Panc1 (cell line): ENCODE measurements at regions not wholly inside any gene's neighbourhood (a gene's known extent, or its start where the extent isn't known, plus 50 kb on each side); places are given as distances from the start of the nearest gene placed in this dataset.

Experiments used
- ATAC-seq: fragments of 200-7000 bp; cut with Tn5 transposase; 2 replicates; pipeline ENCODE4 v1.9.1; 2020; ENCODE audit warnings: mild to moderate bottlenecking, moderate library complexity
- BruUV-seq: library from RNA; stranded (reverse); fragments of 400-500 nt; replicated peaks from 2 replicates; lab custom pipeline; 2021; lab: Mats Ljungman, UMichigan
- CTCF ChIA-PET: fragments of 300-600 bp; sonication (Branson Sonifier 250); formaldehyde crosslinking; loops from one replicate; lab custom pipeline; 2022; ENCODE audit warnings: antibody characterized with exemption; lab: Charles Lee
- POLR2A ChIA-PET: fragments of 300-600 bp; sonication (Branson Sonifier 250); formaldehyde crosslinking; loops from one replicate; lab custom pipeline; 2022; ENCODE audit warnings: antibody characterized with exemption; lab: Charles Lee
- DNase-seq: peaks from one replicate; pipeline ENCODE4 v3.0.0-alpha.2; 2010; ENCODE audit warnings: low read depth, low spot score
- H3K27ac ChIP-seq: 2 replicates; pipeline ENCODE4 v1.5.1; 2011; ENCODE audit warnings: mild to moderate bottlenecking, low read length, inconsistent platforms
- H3K27me3 ChIP-seq: fragments of 200-500 bp; sonication (Bioruptor generic); 2 replicates; pipeline ENCODE4 v1.6.0; 2014; ENCODE audit warnings: low read length, inconsistent platforms; ENCODE audit not compliant: control insufficient read depth, insufficient read depth
- H3K36me3 ChIP-seq: fragments of 200-500 bp; sonication (Bioruptor generic); 2 replicates; pipeline ENCODE4 v1.5.1; 2014; ENCODE audit warnings: inconsistent platforms, mild to moderate bottlenecking, low read length, moderate library complexity; ENCODE audit not compliant: control insufficient read depth, insufficient read depth
- H3K4me1 ChIP-seq: 2 replicates; pipeline ENCODE4 v1.5.1; 2011; ENCODE audit warnings: inconsistent platforms, mild to moderate bottlenecking, low read length, moderate library complexity; ENCODE audit not compliant: control insufficient read depth, insufficient read depth
- H3K4me3 ChIP-seq, 2 experiments: 2 replicates each; pipeline ENCODE4 v1.5.1; 2011 to 2012; ENCODE audit warnings: low read depth in 2 of 2, low read length in 2 of 2, mild to moderate bottlenecking in 2 of 2, inconsistent platforms in 1 of 2, moderate library complexity in 1 of 2
- H3K9me3 ChIP-seq: fragments of 200-500 bp; sonication (Bioruptor generic); 2 replicates; pipeline ENCODE4 v1.5.1; 2014; ENCODE audit warnings: low read depth, mild to moderate bottlenecking, inconsistent platforms, low read length, moderate library complexity; ENCODE audit not compliant: control insufficient read depth, insufficient read depth
- POLR2AphosphoS5 ChIP-seq: IDR thresholded peaks from 2 replicates; pipeline ENCODE4 v1.6.1; 2012; ENCODE audit warnings: mild to moderate bottlenecking, low read depth, low read length, moderate library complexity
- SIN3A ChIP-seq: IDR thresholded peaks from 2 replicates; pipeline ENCODE4 v1.6.1; 2012; ENCODE audit warnings: low read depth, mild to moderate bottlenecking, low read length, moderate library complexity, borderline replicate concordance; ENCODE audit not compliant: insufficient read depth
- TCF7L2 ChIP-seq: IDR thresholded peaks from 2 replicates; pipeline ENCODE4 v1.6.1; 2011; ENCODE audit warnings: mild to moderate bottlenecking, low read depth, low read length, inconsistent platforms
- in situ Hi-C: cut with HindIII; loops from 2 replicates; pipeline ENCODE4 v1.10.0; 2016; ENCODE audit warnings: low sequenced_read_pairs, low pct_unique_long_range_greater_than_20kb
- intact Hi-C: fragments of 100-400 bp; cut with micrococcal nuclease; formaldehyde crosslinking; loops from one replicate; pipeline ENCODE4 v1.10.0; 2022; ENCODE audit not compliant: unreplicated experiment
- TF ChIP-seq, protein P1 (sequence below): fragments of 450-650 bp; IDR thresholded peaks from 2 replicates; pipeline ENCODE4 v1.5.1; 2017; ENCODE audit warnings: mild to moderate bottlenecking
- TF ChIP-seq, protein P2 (sequence below), 2 experiments: IDR thresholded peaks; 2 replicates each; pipeline ENCODE4 v1.6.1; 2011 to 2012; ENCODE audit warnings: low read depth in 2 of 2, control low read depth in 1 of 2, low read length in 1 of 2, mild to moderate bottlenecking in 1 of 2, moderate library complexity in 1 of 2; ENCODE audit not compliant: insufficient read depth in 1 of 2

DNA sequence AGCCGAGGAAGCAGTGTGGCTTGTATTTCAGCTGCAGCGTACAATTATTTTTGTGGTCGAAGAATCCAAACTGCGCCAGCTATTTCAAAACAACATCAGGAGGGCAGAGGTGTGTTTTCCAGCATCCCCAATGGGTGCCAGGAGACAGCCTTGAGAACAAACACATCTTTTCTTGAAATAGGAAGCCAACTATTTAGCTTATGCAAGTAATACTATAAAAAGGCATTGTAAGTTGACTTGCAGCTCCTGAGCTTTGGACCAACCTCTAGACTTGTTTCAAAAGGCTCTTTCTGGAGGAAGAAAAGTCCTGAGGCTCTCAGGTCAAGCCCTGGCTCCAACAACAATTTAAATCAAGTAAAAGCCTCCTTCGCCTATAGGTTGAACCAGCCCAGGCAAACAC lies 86.6 kb upstream of the HNF1B start:
- ATAC-seq (no peak), DNase-seq (no peak)
- no peak overlapping the region for H3K4me3 ChIP-seq
- no peaks in the 10 kb centered on the region for H3K9me3 ChIP-seq
- no peaks in the 10 kb centered on the region for H3K27me3 ChIP-seq
- no peaks in the 10 kb centered on the region for H3K4me1 ChIP-seq
- ChIA-PET POLR2A (no interaction called here), CTCF (no interaction called here)
- no peak overlapping the region for H3K27ac ChIP-seq
- TF ChIP-seq, protein P1, sequence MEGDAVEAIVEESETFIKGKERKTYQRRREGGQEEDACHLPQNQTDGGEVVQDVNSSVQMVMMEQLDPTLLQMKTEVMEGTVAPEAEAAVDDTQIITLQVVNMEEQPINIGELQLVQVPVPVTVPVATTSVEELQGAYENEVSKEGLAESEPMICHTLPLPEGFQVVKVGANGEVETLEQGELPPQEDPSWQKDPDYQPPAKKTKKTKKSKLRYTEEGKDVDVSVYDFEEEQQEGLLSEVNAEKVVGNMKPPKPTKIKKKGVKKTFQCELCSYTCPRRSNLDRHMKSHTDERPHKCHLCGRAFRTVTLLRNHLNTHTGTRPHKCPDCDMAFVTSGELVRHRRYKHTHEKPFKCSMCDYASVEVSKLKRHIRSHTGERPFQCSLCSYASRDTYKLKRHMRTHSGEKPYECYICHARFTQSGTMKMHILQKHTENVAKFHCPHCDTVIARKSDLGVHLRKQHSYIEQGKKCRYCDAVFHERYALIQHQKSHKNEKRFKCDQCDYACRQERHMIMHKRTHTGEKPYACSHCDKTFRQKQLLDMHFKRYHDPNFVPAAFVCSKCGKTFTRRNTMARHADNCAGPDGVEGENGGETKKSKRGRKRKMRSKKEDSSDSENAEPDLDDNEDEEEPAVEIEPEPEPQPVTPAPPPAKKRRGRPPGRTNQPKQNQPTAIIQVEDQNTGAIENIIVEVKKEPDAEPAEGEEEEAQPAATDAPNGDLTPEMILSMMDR = no peak
- no peak for TF ChIP-seq TCF7L2
- TF ChIP-seq POLR2AphosphoS5 = no peak
- TF ChIP-seq SIN3A = no peak
- TF ChIP-seq, protein P2, sequence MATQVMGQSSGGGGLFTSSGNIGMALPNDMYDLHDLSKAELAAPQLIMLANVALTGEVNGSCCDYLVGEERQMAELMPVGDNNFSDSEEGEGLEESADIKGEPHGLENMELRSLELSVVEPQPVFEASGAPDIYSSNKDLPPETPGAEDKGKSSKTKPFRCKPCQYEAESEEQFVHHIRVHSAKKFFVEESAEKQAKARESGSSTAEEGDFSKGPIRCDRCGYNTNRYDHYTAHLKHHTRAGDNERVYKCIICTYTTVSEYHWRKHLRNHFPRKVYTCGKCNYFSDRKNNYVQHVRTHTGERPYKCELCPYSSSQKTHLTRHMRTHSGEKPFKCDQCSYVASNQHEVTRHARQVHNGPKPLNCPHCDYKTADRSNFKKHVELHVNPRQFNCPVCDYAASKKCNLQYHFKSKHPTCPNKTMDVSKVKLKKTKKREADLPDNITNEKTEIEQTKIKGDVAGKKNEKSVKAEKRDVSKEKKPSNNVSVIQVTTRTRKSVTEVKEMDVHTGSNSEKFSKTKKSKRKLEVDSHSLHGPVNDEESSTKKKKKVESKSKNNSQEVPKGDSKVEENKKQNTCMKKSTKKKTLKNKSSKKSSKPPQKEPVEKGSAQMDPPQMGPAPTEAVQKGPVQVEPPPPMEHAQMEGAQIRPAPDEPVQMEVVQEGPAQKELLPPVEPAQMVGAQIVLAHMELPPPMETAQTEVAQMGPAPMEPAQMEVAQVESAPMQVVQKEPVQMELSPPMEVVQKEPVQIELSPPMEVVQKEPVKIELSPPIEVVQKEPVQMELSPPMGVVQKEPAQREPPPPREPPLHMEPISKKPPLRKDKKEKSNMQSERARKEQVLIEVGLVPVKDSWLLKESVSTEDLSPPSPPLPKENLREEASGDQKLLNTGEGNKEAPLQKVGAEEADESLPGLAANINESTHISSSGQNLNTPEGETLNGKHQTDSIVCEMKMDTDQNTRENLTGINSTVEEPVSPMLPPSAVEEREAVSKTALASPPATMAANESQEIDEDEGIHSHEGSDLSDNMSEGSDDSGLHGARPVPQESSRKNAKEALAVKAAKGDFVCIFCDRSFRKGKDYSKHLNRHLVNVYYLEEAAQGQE (IDR thresholded peaks at IDR 0.05; ENCODE audit: insufficient read depth in 1 of 2, low read depth in 2 of 2, low read length in 1 of 2) = no peak
- no peaks in the 10 kb centered on the region for H3K36me3 ChIP-seq
- no TSS peak for BruUV-seq
- intact Hi-C loops = no loop called here
- in situ Hi-C loops = no loop called here

DNA sequence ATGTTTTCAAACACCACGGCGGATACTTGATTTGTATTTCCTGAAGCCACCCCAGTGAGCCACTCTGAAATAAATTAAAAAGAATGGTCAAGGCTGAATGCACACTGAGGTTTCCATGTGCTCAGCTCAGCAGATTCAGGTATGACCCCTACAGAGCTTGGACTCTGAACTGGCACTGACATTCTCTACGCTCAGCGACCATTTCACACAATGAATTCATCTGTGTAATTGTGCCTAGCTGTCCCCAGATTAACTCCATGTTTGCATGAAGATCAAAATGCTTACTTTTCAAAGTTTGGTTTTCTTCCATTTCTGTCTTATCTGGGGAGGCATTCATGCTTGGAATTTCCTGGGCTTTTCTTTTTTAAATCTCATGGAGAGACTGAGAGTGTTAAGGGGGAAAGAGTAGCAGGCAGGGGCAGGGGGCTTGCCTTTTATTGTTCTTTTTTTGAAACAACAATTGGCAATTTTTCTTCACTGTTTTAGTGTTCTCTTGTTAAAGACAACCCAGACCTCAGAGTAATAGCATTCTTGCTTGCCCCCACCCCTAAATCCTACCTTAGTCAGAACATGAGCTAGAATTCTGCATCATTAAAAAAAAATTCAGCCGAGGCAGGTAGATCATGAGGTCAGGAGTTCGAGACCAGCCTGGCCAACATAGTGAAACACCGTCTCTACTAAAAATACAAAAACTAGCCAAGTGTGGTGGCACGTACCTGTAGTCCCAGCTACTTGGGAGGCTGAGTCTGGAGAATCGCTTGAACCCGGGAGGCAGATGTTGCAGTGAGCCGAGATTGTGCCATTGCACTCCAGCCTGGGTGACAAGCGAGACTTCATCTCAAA lies 85.5 kb upstream of the HNF1B start:
- Histone ChIP-seq H3K27ac (no peak overlapping the region), H3K4me3 (no peak overlapping the region), H3K36me3 (no peaks in the 10 kb centered on the region), H3K27me3 (no peaks in the 10 kb centered on the region), H3K4me1 (no peaks in the 10 kb centered on the region), H3K9me3 (no peaks in the 10 kb centered on the region)
- in situ Hi-C loops = no loop called here
- intact Hi-C loops = no loop called here
- ChIA-PET POLR2A (no interaction called here), CTCF (interaction anchor here (0.9 kb wide), 1 partner anchor 15 kb away, joined by 4 read pairs; no protein-coding TSS in a partner anchor)
- no peak for ATAC-seq
- TF ChIP-seq, protein P2 (IDR thresholded peaks at IDR 0.05; ENCODE audit: insufficient read depth in 1 of 2, low read depth in 2 of 2, low read length in 1 of 2) = no peak
- TF ChIP-seq SIN3A (no peak), TCF7L2 (no peak), POLR2AphosphoS5 (no peak)
- TF ChIP-seq, protein P1 = no peak
- no peak for DNase-seq
- no TSS peak for BruUV-seq
